SJSA1 (cell line): ENCODE measurements at regions not wholly inside any gene's neighbourhood (a gene's known extent, or its start where the extent isn't known, plus 50 kb on each side); places are given as distances from the start of the nearest gene placed in this dataset.

ENCODE experiments used
- DNase-seq, 2 experiments: peaks; one replicate each; pipeline ENCODE4 v3.0.0-alpha.2; 2015 to 2020; ENCODE audit warnings: low spot score in 2 of 2, low read depth in 1 of 2
- H3K27ac ChIP-seq: fragments of 250-450 bp; sonication (Bioruptor Pico); 2 replicates; pipeline ENCODE4 v1.5.1; 2020; ENCODE audit warnings: mild to moderate bottlenecking, moderate library complexity
- H3K27me3 ChIP-seq: fragments of 250-450 bp; sonication (Bioruptor Pico); replicated peaks from 2 replicates; pipeline ENCODE4 v1.5.1; 2020; ENCODE audit warnings: mild to moderate bottlenecking, moderate library complexity
- H3K36me3 ChIP-seq: fragments of 250-450 bp; sonication (Bioruptor Pico); 2 replicates; pipeline ENCODE4 v1.5.1; 2020; ENCODE audit warnings: mild to moderate bottlenecking
- H3K4me1 ChIP-seq: fragments of 250-450 bp; sonication (Bioruptor Pico); replicated peaks from 2 replicates; pipeline ENCODE4 v1.6.1; 2021; ENCODE audit warnings: mild to moderate bottlenecking
- H3K4me3 ChIP-seq: fragments of 250-450 bp; sonication (Bioruptor Pico); 2 replicates; pipeline ENCODE4 v1.5.1; 2020; ENCODE audit warnings: mild to moderate bottlenecking
- H3K9me3 ChIP-seq: fragments of 250-450 bp; sonication (Bioruptor Pico); replicated peaks from 2 replicates; pipeline ENCODE4 v1.5.1; 2020; ENCODE audit warnings: mild to moderate bottlenecking

DNA sequence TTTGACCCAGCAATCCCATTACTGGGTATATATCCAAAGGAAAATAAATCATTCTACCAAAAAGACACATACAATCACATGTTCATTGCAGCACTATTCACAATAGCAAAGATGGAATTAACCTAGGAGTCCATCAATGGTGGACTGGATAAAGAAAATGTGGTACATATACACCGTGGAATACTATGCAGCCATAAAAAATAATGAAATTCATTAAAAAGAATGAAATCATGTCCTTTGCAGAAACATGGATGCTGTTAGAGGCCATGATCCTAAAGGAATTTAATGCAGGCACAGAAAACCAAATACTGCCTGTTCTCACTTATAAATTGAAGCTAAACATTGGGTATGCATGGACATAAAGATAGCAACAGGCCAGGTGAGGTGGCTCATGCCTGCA, 61.9 kb upstream of the BMP6 start:
- no peak overlapping the region for H3K27ac ChIP-seq
- H3K4me3 ChIP-seq, result no peak overlapping the region
- no peaks in the 10 kb centered on the region for H3K9me3 ChIP-seq
- DNase-seq, result no peak
- H3K27me3 ChIP-seq, result no peaks in the 10 kb centered on the region
- H3K36me3 ChIP-seq, result no peaks in the 10 kb centered on the region
- H3K4me1 ChIP-seq, result no peaks in the 10 kb centered on the region

DNA sequence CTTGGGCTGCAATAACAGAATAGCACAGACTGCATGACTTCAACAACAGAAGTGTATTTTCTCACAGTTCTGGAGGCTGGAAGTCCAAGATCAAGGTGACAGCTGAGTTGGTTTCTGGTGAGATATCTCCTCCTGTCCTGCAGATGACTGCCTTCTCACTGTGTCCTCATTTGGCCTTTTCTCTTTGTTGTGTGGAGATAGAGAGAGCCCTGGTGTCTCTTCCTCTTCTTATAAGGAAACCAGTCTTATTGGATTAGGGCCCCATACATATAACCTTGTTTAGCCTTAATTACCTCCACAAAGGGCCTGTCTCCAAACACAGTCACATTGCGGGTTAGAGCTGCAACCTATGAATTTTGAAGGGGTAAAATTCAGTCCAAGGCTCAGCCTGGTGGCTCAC, 57.0 kb upstream of the BMP6 start:
- H3K27me3 ChIP-seq, result no peaks in the 10 kb centered on the region
- no peak overlapping the region for H3K4me3 ChIP-seq
- peaks cover 29% of the 10 kb centered on the region for H3K4me1 ChIP-seq
- no peak for DNase-seq
- no peaks in the 10 kb centered on the region for H3K9me3 ChIP-seq
- H3K27ac ChIP-seq, result no peak overlapping the region
- H3K36me3 ChIP-seq, result no peaks in the 10 kb centered on the region

DNA sequence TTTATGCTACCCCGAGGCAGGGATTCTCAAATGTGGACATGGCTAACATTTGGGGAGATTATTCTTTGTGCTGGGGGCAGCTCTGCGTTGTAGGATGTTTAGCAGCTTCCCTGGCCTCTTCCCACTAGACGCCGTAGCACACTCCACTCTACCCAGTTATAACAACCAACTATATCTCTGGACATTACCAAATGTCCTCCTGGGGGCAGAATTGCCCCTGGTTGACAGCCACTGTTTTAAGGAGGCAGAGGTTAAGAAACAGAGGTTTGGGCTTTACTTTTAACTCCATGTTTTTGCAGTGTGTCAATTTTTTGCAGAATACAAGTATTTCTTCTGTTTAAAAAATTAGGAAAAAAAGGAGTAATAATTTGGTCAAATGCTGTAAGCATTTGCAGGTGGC, 56.2 kb upstream of the BMP6 start:
- no peak for DNase-seq
- Histone ChIP-seq H3K9me3 (no peaks in the 10 kb centered on the region), H3K27me3 (no peaks in the 10 kb centered on the region), H3K4me1 (peaks cover 29% of the 10 kb centered on the region), H3K4me3 (no peak overlapping the region), H3K27ac (no peak overlapping the region), H3K36me3 (no peaks in the 10 kb centered on the region)

DNA sequence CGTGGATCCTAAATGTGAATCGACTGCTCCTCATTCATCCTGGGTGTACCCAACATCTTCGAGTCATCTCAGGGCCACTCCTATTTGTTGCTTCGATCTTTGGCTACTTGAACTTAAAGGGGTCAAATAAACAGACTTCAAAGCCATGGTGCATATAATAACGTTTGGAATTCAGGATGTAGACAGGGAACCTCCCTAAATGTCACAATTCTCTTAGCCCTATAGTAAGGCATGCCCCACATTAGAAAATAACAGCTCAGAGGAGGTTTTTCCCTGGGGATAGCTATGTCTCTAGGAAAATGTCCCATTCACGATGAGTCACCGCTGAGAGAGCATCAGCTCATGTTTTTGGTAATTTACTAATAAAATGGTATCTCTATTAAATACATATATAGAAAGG, 54.8 kb upstream of the BMP6 start:
- Histone ChIP-seq H3K4me1 (peaks cover 29% of the 10 kb centered on the region), H3K36me3 (no peaks in the 10 kb centered on the region), H3K27ac (no peak overlapping the region), H3K9me3 (no peaks in the 10 kb centered on the region), H3K27me3 (no peaks in the 10 kb centered on the region), H3K4me3 (no peak overlapping the region)
- DNase-seq, result peak in 1 of 2 experiments; percentile 34

DNA sequence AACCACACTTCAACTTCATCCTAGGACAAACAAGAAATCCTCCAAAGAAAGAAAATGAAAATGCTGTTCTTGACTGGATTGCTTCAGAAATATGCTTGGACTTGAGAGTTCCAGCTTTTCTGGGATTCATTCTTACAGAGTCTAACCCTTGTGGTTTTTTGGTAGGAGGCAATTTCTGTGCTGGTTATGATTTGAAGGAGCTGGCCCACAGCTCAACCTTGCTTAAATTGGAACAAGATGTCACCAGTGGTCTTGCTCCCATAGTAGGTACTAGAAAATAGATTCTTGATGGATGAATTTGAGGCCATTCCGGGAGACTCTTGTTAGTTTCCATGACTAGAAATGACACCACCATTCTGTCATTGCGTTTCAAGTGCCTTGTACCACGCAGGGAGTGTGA, 54.3 kb upstream of the BMP6 start:
- DNase-seq, result no peak
- no peaks in the 10 kb centered on the region for H3K36me3 ChIP-seq
- H3K4me3 ChIP-seq, result no peak overlapping the region
- H3K27me3 ChIP-seq, result no peaks in the 10 kb centered on the region
- H3K27ac ChIP-seq, result no peak overlapping the region
- H3K4me1 ChIP-seq, result peaks cover 29% of the 10 kb centered on the region
- H3K9me3 ChIP-seq, result no peaks in the 10 kb centered on the region

DNA sequence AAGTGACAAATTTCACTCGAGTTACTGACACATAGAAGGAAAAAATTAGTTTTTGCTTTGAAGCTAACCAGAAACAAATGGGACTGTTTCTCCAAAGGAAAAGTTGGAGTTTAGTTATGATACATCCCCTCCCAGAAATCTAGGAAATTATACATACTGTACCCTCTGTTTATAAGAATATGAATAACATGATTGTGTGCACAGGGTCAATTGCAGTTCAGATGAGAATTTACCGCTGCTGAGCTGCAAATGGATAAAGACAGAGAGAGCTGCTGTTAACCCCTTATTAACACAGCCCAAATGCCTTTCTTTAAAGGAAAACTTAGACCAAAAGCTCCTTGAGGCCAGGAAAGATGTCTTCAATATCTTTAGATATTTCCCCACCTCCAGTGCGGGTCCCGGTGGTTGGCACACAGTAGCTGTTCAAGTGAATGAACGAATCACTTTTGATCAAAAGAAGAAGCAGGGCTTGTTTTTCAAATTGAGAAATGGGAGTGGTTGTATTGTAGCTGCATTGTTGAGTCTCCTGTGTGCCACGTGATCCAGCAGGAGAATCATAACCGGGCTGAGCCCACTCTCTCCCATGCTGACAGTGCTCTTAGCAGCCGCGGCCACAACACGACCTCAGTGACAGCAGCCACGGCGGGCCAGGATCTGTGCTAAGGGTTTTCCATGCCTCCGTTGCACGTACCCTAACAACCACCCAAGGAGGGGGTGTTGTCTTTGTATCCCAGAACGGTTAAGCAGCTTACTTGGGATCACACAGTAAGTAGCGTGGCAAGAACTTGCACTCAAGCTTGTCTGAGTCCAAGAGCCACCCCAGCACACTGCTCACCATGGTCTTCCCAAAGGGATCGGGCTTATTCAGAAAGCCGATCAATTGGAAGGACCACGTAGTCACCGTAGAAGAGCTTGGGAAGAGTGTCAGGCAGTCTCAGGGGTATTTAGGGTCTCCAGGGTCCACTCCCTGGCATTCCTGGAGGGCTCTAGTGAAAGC, 53.5 kb upstream of the BMP6 start:
- DNase-seq, result peak in 1 of 2 experiments; percentile 20
- Histone ChIP-seq H3K27me3 (no peaks in the 10 kb centered on the region), H3K9me3 (no peaks in the 10 kb centered on the region), H3K27ac (no peak overlapping the region), H3K36me3 (no peaks in the 10 kb centered on the region), H3K4me1 (peaks cover 29% of the 10 kb centered on the region), H3K4me3 (peak overlapping the region; percentile 9)

DNA sequence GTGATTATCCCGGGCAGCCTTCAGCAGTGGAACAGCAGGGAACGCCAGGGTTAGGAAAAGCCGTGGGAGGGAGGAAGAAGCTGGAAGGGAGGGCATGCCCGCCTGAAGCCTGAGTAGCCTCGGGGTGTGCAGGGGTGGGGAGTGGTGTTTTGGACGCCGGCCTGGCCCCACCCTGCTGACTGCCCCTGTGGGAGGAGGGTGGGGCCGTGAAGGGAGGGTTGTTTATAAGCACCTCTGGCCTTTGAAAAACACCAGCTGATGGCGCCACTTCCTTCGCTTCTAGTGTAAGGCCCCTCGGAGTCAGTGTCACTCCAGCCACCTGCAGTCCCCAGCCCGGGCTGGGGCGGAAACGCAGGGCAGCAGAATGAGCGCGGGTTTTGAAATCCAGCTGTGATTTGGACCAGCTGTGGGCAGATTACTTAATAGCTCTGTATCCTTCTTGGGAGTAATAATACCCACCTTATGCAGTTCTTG, 52.8 kb upstream of the BMP6 start:
- H3K4me3 ChIP-seq, result peak overlapping the region; percentile 9
- no peaks in the 10 kb centered on the region for H3K9me3 ChIP-seq
- no peak overlapping the region for H3K27ac ChIP-seq
- no peaks in the 10 kb centered on the region for H3K36me3 ChIP-seq
- H3K27me3 ChIP-seq, result no peaks in the 10 kb centered on the region
- H3K4me1 ChIP-seq, result peaks cover 29% of the 10 kb centered on the region
- DNase-seq, result peak; percentile 44 to 67

DNA sequence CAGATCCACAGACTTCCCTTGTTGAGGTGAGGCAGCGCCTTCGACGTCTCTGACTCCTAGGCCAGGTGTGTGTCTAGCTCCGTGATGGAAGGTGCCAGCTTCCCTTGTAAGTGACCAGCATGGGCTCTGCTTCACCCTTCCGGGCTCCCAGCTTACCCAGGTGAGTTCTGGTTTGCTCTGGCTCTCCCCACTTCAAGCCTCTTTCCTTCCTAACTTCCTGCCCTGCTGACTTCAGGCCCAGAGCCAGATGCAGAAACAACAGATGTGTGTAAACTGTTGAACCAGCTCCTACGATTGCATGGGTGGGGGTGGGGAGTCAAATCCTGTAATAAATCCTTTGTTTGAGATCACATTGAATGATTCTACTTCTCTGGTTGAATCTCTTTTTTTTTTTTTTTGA, 51.6 kb upstream of the BMP6 start:
- Histone ChIP-seq H3K27me3 (no peaks in the 10 kb centered on the region; the same call in 1 of the 2 replicates), H3K4me3 (no peak overlapping the region), H3K27ac (no peak overlapping the region), H3K9me3 (no peaks in the 10 kb centered on the region), H3K36me3 (no peaks in the 10 kb centered on the region), H3K4me1 (peaks cover 29% of the 10 kb centered on the region)
- no peak for DNase-seq

DNA sequence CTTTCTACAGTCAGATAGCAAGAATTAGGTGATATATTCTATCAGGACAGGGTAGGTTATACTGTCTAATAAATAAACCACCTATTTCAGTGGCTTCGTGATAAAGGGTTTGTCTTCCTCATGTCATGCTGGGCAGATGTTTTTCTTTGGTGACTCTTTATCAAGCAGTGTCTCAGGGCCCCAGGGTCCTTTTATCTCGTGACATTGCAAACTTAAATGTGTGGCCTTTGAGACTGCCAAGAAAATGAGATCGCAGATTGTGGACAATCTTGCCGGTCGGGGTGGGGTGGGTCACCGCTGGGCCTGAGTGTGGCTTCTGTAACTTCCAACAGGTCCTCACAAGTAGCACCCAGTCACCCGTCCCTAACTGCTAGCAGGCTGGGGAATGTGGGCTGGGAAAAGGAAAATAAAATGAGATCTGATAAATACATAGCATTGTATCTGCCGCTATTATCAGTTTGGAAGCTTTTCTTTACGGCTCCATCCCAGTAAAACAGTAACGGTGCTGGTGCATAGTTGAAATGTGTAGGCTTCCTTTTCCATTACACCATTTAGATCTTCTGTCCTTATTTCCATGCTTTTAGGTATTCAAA, 50.5 kb upstream of the BMP6 start:
- Histone ChIP-seq H3K27ac (no peak overlapping the region), H3K4me3 (no peak overlapping the region), H3K36me3 (no peaks in the 10 kb centered on the region), H3K4me1 (peaks cover 29% of the 10 kb centered on the region), H3K9me3 (no peaks in the 10 kb centered on the region), H3K27me3 (no peaks in the 10 kb centered on the region; the same call in 1 of the 2 replicates)
- no peak for DNase-seq
